HK-2 (cell line): ENCODE measurements at regions not wholly inside any gene's neighbourhood (a gene's known extent, or its start where the extent isn't known, plus 50 kb on each side); places are given as distances from the start of the nearest gene placed in this dataset.

Source experiments
- DNase-seq: peaks from one replicate; pipeline ENCODE4 v3.0.0-alpha.2; 2018; ENCODE audit not compliant: unreplicated experiment

- DNase-seq: no peak
Measured at GRCh38 chr9:81489046-81489445, 200.3 kb downstream of the TLE1 start.

GRCh38 chr9:81480828-81481604, 208.3 kb downstream of the TLE1 start:
- no peak for DNase-seq

- DNase-seq: no peak
Measured at GRCh38 chr9:81479573-81479972, 209.8 kb downstream of the TLE1 start.

- no peak for DNase-seq
Measured at GRCh38 chr9:81477669-81478068, 211.7 kb downstream of the TLE1 start.

- no peak for DNase-seq
Measured at GRCh38 chr9:81476813-81477490, 212.4 kb downstream of the TLE1 start.

GRCh38 chr9:81474792-81475191, 214.6 kb downstream of the TLE1 start:
- DNase-seq: no peak

GRCh38 chr9:81474125-81474524, 215.2 kb downstream of the TLE1 start:
- DNase-seq: no peak

- DNase-seq: no peak
Measured at GRCh38 chr9:81473708-81474107, 215.6 kb downstream of the TLE1 start.

- DNase-seq: no peak
Measured at GRCh38 chr9:81473206-81473605, 216.1 kb downstream of the TLE1 start.

- DNase-seq: no peak
Measured at GRCh38 chr9:81472701-81473100, 216.6 kb downstream of the TLE1 start.

- no peak for DNase-seq
Measured at GRCh38 chr9:81470864-81471263, 218.5 kb downstream of the TLE1 start.

GRCh38 chr9:81468084-81468595, 221.2 kb downstream of the TLE1 start:
- DNase-seq: no peak

- no peak for DNase-seq
Measured at GRCh38 chr9:81466981-81467380, 222.4 kb downstream of the TLE1 start.

GRCh38 chr9:81465468-81466011, 223.8 kb downstream of the TLE1 start:
- no peak for DNase-seq

GRCh38 chr9:81462801-81463200, 226.5 kb downstream of the TLE1 start:
- no peak for DNase-seq

GRCh38 chr9:81461196-81461595, 228.2 kb downstream of the TLE1 start:
- DNase-seq: no peak

- DNase-seq: no peak
Measured at GRCh38 chr9:81460693-81461092, 228.7 kb downstream of the TLE1 start.

GRCh38 chr9:81459591-81459990, 229.8 kb downstream of the TLE1 start:
- no peak for DNase-seq

- no peak for DNase-seq
Measured at GRCh38 chr9:81456431-81457006, 232.8 kb downstream of the TLE1 start.

- no peak for DNase-seq
Measured at GRCh38 chr9:81455462-81456219, 233.7 kb downstream of the TLE1 start.

- no peak for DNase-seq
Measured at GRCh38 chr9:81445331-81445921, 243.9 kb downstream of the TLE1 start.
